Panc1 (cell line): ENCODE measurements at regions not wholly inside any gene's neighbourhood (a gene's known extent, or its start where the extent isn't known, plus 50 kb on each side); places are given as distances from the start of the nearest gene placed in this dataset.

Experiments
- ATAC-seq: fragments of 200-7000 bp; cut with Tn5 transposase; 2 replicates; pipeline ENCODE4 v1.9.1; 2020; ENCODE audit warnings: mild to moderate bottlenecking, moderate library complexity
- BruUV-seq: library from RNA; stranded (reverse); fragments of 400-500 nt; replicated peaks from 2 replicates; lab custom pipeline; 2021; lab: Mats Ljungman, UMichigan
- CTCF ChIA-PET: fragments of 300-600 bp; sonication (Branson Sonifier 250); formaldehyde crosslinking; loops from one replicate; lab custom pipeline; 2022; ENCODE audit warnings: antibody characterized with exemption; lab: Charles Lee
- POLR2A ChIA-PET: fragments of 300-600 bp; sonication (Branson Sonifier 250); formaldehyde crosslinking; loops from one replicate; lab custom pipeline; 2022; ENCODE audit warnings: antibody characterized with exemption; lab: Charles Lee
- DNase-seq: peaks from one replicate; pipeline ENCODE4 v3.0.0-alpha.2; 2010; ENCODE audit warnings: low read depth, low spot score
- H3K27ac ChIP-seq: 2 replicates; pipeline ENCODE4 v1.5.1; 2011; ENCODE audit warnings: mild to moderate bottlenecking, low read length, inconsistent platforms
- H3K27me3 ChIP-seq: fragments of 200-500 bp; sonication (Bioruptor generic); 2 replicates; pipeline ENCODE4 v1.6.0; 2014; ENCODE audit warnings: low read length, inconsistent platforms; ENCODE audit not compliant: control insufficient read depth, insufficient read depth
- H3K36me3 ChIP-seq: fragments of 200-500 bp; sonication (Bioruptor generic); 2 replicates; pipeline ENCODE4 v1.5.1; 2014; ENCODE audit warnings: inconsistent platforms, mild to moderate bottlenecking, low read length, moderate library complexity; ENCODE audit not compliant: control insufficient read depth, insufficient read depth
- H3K4me1 ChIP-seq: 2 replicates; pipeline ENCODE4 v1.5.1; 2011; ENCODE audit warnings: inconsistent platforms, mild to moderate bottlenecking, low read length, moderate library complexity; ENCODE audit not compliant: control insufficient read depth, insufficient read depth
- H3K4me3 ChIP-seq, 2 experiments: 2 replicates each; pipeline ENCODE4 v1.5.1; 2011 to 2012; ENCODE audit warnings: low read depth in 2 of 2, low read length in 2 of 2, mild to moderate bottlenecking in 2 of 2, inconsistent platforms in 1 of 2, moderate library complexity in 1 of 2
- H3K9me3 ChIP-seq: fragments of 200-500 bp; sonication (Bioruptor generic); 2 replicates; pipeline ENCODE4 v1.5.1; 2014; ENCODE audit warnings: low read depth, mild to moderate bottlenecking, inconsistent platforms, low read length, moderate library complexity; ENCODE audit not compliant: control insufficient read depth, insufficient read depth
- CTCF ChIP-seq: fragments of 450-650 bp; IDR thresholded peaks from 2 replicates; pipeline ENCODE4 v1.5.1; 2017; ENCODE audit warnings: mild to moderate bottlenecking
- POLR2AphosphoS5 ChIP-seq: IDR thresholded peaks from 2 replicates; pipeline ENCODE4 v1.6.1; 2012; ENCODE audit warnings: mild to moderate bottlenecking, low read depth, low read length, moderate library complexity
- SIN3A ChIP-seq: IDR thresholded peaks from 2 replicates; pipeline ENCODE4 v1.6.1; 2012; ENCODE audit warnings: low read depth, mild to moderate bottlenecking, low read length, moderate library complexity, borderline replicate concordance; ENCODE audit not compliant: insufficient read depth
- TCF7L2 ChIP-seq: IDR thresholded peaks from 2 replicates; pipeline ENCODE4 v1.6.1; 2011; ENCODE audit warnings: mild to moderate bottlenecking, low read depth, low read length, inconsistent platforms
- in situ Hi-C: cut with HindIII; loops from 2 replicates; pipeline ENCODE4 v1.10.0; 2016; ENCODE audit warnings: low sequenced_read_pairs, low pct_unique_long_range_greater_than_20kb
- intact Hi-C: fragments of 100-400 bp; cut with micrococcal nuclease; formaldehyde crosslinking; loops from one replicate; pipeline ENCODE4 v1.10.0; 2022; ENCODE audit not compliant: unreplicated experiment
- TF ChIP-seq, protein P1 (sequence below), 2 experiments: IDR thresholded peaks; 2 replicates each; pipeline ENCODE4 v1.6.1; 2011 to 2012; ENCODE audit warnings: low read depth in 2 of 2, control low read depth in 1 of 2, low read length in 1 of 2, mild to moderate bottlenecking in 1 of 2, moderate library complexity in 1 of 2; ENCODE audit not compliant: insufficient read depth in 1 of 2

- BruUV-seq = no TSS peak
- ATAC-seq = no peak
- POLR2A ChIA-PET = no interaction called here
These were observed 68.9 kb upstream of the PPARGC1A start for GRCh38 chr4:23958749-23959148.

GRCh38 chr4:23957465-23957864 lies 67.6 kb upstream of the PPARGC1A start:
- H3K4me3 ChIP-seq = no peak overlapping the region
- TF ChIP-seq CTCF (no peak; the same call in 1 of the 2 replicates), TCF7L2 (no peak), POLR2AphosphoS5 (no peak), SIN3A (no peak)
- TF ChIP-seq, protein P1, sequence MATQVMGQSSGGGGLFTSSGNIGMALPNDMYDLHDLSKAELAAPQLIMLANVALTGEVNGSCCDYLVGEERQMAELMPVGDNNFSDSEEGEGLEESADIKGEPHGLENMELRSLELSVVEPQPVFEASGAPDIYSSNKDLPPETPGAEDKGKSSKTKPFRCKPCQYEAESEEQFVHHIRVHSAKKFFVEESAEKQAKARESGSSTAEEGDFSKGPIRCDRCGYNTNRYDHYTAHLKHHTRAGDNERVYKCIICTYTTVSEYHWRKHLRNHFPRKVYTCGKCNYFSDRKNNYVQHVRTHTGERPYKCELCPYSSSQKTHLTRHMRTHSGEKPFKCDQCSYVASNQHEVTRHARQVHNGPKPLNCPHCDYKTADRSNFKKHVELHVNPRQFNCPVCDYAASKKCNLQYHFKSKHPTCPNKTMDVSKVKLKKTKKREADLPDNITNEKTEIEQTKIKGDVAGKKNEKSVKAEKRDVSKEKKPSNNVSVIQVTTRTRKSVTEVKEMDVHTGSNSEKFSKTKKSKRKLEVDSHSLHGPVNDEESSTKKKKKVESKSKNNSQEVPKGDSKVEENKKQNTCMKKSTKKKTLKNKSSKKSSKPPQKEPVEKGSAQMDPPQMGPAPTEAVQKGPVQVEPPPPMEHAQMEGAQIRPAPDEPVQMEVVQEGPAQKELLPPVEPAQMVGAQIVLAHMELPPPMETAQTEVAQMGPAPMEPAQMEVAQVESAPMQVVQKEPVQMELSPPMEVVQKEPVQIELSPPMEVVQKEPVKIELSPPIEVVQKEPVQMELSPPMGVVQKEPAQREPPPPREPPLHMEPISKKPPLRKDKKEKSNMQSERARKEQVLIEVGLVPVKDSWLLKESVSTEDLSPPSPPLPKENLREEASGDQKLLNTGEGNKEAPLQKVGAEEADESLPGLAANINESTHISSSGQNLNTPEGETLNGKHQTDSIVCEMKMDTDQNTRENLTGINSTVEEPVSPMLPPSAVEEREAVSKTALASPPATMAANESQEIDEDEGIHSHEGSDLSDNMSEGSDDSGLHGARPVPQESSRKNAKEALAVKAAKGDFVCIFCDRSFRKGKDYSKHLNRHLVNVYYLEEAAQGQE (IDR thresholded peaks at IDR 0.05; ENCODE audit: insufficient read depth in 1 of 2, low read depth in 2 of 2, low read length in 1 of 2) = no peak
- no peaks in the 10 kb centered on the region for H3K36me3 ChIP-seq
- DNase-seq = no peak
- no peak overlapping the region for H3K27ac ChIP-seq
- POLR2A ChIA-PET = no interaction called here
- no peak for ATAC-seq
- BruUV-seq = no TSS peak
- CTCF ChIA-PET = no interaction called here
- intact Hi-C loops = no loop called here
- H3K9me3 ChIP-seq = no peaks in the 10 kb centered on the region
- no peaks in the 10 kb centered on the region for H3K27me3 ChIP-seq
- H3K4me1 ChIP-seq = no peaks in the 10 kb centered on the region
- in situ Hi-C loops = no loop called here

More at GRCh38 chr4:23958749-23959148, 68.9 kb upstream of the PPARGC1A start:
- CTCF ChIA-PET = no interaction called here
- H3K4me1 ChIP-seq = no peaks in the 10 kb centered on the region
- in situ Hi-C loops (no loop called here), intact Hi-C loops (no loop called here)
- no peaks in the 10 kb centered on the region for H3K9me3 ChIP-seq
- no peak overlapping the region for H3K4me3 ChIP-seq
- DNase-seq = no peak
- no peak overlapping the region for H3K27ac ChIP-seq
- no peaks in the 10 kb centered on the region for H3K36me3 ChIP-seq
- no peak for TF ChIP-seq SIN3A
- no peak for TF ChIP-seq TCF7L2
- TF ChIP-seq, protein P1 (IDR thresholded peaks at IDR 0.05; ENCODE audit: insufficient read depth in 1 of 2, low read depth in 2 of 2, low read length in 1 of 2) = no peak
- TF ChIP-seq POLR2AphosphoS5 = no peak
- no peak for TF ChIP-seq CTCF
- H3K27me3 ChIP-seq = no peaks in the 10 kb centered on the region
